Esophagus squamous epithelium (tissue), 5 donors: ENCODE measurements at regions not wholly inside any gene's neighbourhood (a gene's known extent, or its start where the extent isn't known, plus 50 kb on each side); places are given as distances from the start of the nearest gene placed in this dataset.
A peak's percentile ranks its signal among the peaks of the same experiment; 100 is the strongest.

Source experiments
- DNase-seq: peaks from one replicate; lab custom pipeline; 2025; lab: John Stamatoyannopoulos, UW
- H3K27ac ChIP-seq, 4 donors: fragments of 200-600 bp; sonication (generic); one replicate each; pipeline ENCODE4 v1.5.1; 2016 to 2019; ENCODE audit warnings: mild to moderate bottlenecking in 1 of 4
- H3K27me3 ChIP-seq, 4 donors: fragments of 200-600 bp; sonication (generic); 1 replicate in 3 of 4; 2 replicates in 1 of 4; pipeline versions ENCODE4 v1.5.1 to v1.6.0; 2017 to 2021; ENCODE audit warnings: antibody characterized with exemption in 1 of 4
- H3K36me3 ChIP-seq, 3 donors: fragments of 200-600 bp; sonication (generic); one replicate each; pipeline ENCODE4 v1.5.1; 2016 to 2019
- H3K4me1 ChIP-seq, 3 donors: fragments of 200-600 bp; sonication (generic); one replicate each; pipeline ENCODE4 v1.5.1; 2017 to 2019
- H3K4me3 ChIP-seq, 4 donors: fragments of 200-600 bp; sonication (generic); 1 replicate in 3 of 4; 2 replicates in 1 of 4; pipeline ENCODE4 v1.5.1; 2016 to 2019; ENCODE audit warnings: mild to moderate bottlenecking in 2 of 4, moderate library complexity in 1 of 4
- H3K9me3 ChIP-seq, 3 donors: fragments of 200-600 bp; sonication (generic); one replicate each; pipeline ENCODE4 v1.5.1; 2016 to 2019
- CTCF ChIP-seq, 6 experiments: fragments of 450-650 bp in 4 of 6; fragments of 200-600 bp in 2 of 6; sonication (generic) in 2 of 6; IDR thresholded peaks; one replicate each; pipeline ENCODE4 v1.5.1; 2016 to 2019; ENCODE audit warnings: antibody characterized with exemption in 6 of 6, mild to moderate bottlenecking in 4 of 6, moderate library complexity in 4 of 6
- POLR2A ChIP-seq, 4 donors: fragments of 450-650 bp; IDR thresholded peaks; one replicate each; pipeline ENCODE4 v1.6.1; 2017; ENCODE audit warnings: antibody characterized with exemption in 4 of 4, mild to moderate bottlenecking in 4 of 4, moderate library complexity in 3 of 4
- WGBS, 2 donors: methylation state at CpG; one replicate each; pipeline ENCODE4 v1.1.5; 2018; 5-methylcytosine and 5-hydroxymethylcytosine counted together
- intact Hi-C: fragments of 100-400 bp; cut with DNase I; formaldehyde crosslinking; loops from one replicate; pipeline ENCODE4 v1.15.0; 2022
- donor health status: DM: yes; HTN: yes; CAD: no.

DNA sequence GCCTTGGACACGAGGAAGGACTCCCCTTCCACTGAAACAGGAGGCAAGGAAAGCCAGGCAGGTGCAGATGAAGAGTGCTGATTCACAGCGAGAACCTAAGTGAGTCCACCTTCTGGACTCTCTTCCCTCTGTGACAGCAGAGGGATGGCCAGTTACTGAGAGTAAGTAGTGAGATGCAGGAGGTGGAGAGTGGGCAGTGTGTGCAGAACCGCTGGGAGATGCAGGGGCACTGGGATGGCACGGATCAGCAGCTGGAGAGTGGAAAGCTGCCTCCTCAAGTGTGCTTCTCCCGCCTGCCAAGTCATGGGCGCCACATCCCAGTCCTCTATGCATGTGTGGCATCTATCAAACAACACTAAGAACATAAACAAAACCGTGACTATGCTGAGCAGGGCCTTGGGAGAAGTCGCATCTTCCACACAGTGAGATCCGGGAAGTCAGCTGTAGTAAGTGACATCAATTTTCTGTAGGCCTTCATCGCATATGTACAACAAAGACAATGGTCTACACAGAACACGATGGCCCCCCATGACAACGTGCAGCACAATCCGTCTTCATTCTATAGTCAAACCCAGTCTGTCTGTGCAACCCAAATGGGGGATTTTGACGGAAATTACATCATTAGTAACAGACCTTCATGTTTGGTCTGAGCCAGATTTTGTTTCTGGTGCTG is 217.4 kb upstream of the KLF14 start:
- H3K27me3 ChIP-seq = no peaks in the 10 kb centered on the region
- no peaks in the 10 kb centered on the region for H3K9me3 ChIP-seq
- DNase-seq = no peak
- peak overlapping the region; percentile 27 to 64 (median 56) for H3K27ac ChIP-seq
- H3K4me1 ChIP-seq = peaks cover 0 to 73% (median 27%) of the 10 kb centered on the region in 3 donors
- WGBS, 2 donors = 77 to 78% methylated on average over 14 of the region's 14 CpGs
- TF ChIP-seq POLR2A (IDR thresholded peaks at IDR 0.05) (no peak), CTCF (IDR thresholded peaks at IDR 0.05) (no peak)
- H3K36me3 ChIP-seq = peaks cover 0 to 11% (median 0%) of the 10 kb centered on the region in 3 donors
- intact Hi-C loops = no loop called here
- peak overlapping the region in 1 of 4 donors; percentile 31 for H3K4me3 ChIP-seq

- intact Hi-C loops = no loop called here
- H3K27me3 ChIP-seq = no peaks in the 10 kb centered on the region
- 54 to 56% methylated on average over 13 to 16 of the region's 16 CpGs for WGBS, 2 donors
- H3K36me3 ChIP-seq = peaks cover 0 to 12% (median 0%) of the 10 kb centered on the region in 3 donors
- TF ChIP-seq CTCF (IDR thresholded peaks at IDR 0.05) (no peak), POLR2A (IDR thresholded peaks at IDR 0.05) (no peak)
- no peaks in the 10 kb centered on the region for H3K9me3 ChIP-seq
- peak overlapping the region; percentile 27 to 64 (median 56) for H3K27ac ChIP-seq
- peak overlapping the region in 2 of 4 donors; percentile 2 to 31 for H3K4me3 ChIP-seq
- peaks cover 0 to 73% (median 35%) of the 10 kb centered on the region in 3 donors for H3K4me1 ChIP-seq
- no peak for DNase-seq
These were observed 218.2 kb upstream of the KLF14 start for GRCh38 chr7:130951976-130952876.

- no peaks in the 10 kb centered on the region for H3K27me3 ChIP-seq
- no peak overlapping the region for H3K4me3 ChIP-seq
- DNase-seq = no peak
- 80% methylated on average over 4 of the region's 4 CpGs for WGBS, 2 donors
- H3K9me3 ChIP-seq = no peaks in the 10 kb centered on the region
- H3K4me1 ChIP-seq = peaks cover 0 to 76% (median 40%) of the 10 kb centered on the region in 3 donors
- H3K27ac ChIP-seq = peak overlapping the region in 1 of 4 donors; percentile 52
- intact Hi-C loops = no loop called here
- no peak for TF ChIP-seq CTCF (IDR thresholded peaks at IDR 0.05)
- TF ChIP-seq POLR2A (IDR thresholded peaks at IDR 0.05) = no peak
- H3K36me3 ChIP-seq = peaks cover 0 to 12% (median 0%) of the 10 kb centered on the region in 3 donors
These were observed 219.2 kb upstream of the KLF14 start for GRCh38 chr7:130953196-130953595.

- peaks cover 4 to 81% (median 41%) of the 10 kb centered on the region in 3 donors for H3K4me1 ChIP-seq
- no peaks in the 10 kb centered on the region for H3K9me3 ChIP-seq
- intact Hi-C loops = no loop called here
- H3K36me3 ChIP-seq = peaks cover 0 to 12% (median 0%) of the 10 kb centered on the region in 3 donors
- DNase-seq = no peak
- TF ChIP-seq POLR2A (IDR thresholded peaks at IDR 0.05) = no peak
- no peak for TF ChIP-seq CTCF (IDR thresholded peaks at IDR 0.05)
- WGBS, 2 donors = 76 to 84% methylated on average over 6 of the region's 6 CpGs
- no peak overlapping the region for H3K4me3 ChIP-seq
- peak overlapping the region in 2 of 4 donors; percentile 10 to 51 for H3K27ac ChIP-seq
- no peaks in the 10 kb centered on the region for H3K27me3 ChIP-seq
These were observed 221.0 kb upstream of the KLF14 start for GRCh38 chr7:130954918-130955564.
